Suprapubic skin (tissue), 4 donors: ENCODE measurements at regions not wholly inside any gene's neighbourhood (a gene's known extent, or its start where the extent isn't known, plus 50 kb on each side); places are given as distances from the start of the nearest gene placed in this dataset.

Experiments used
- DNase-seq, 2 donors: peaks; one replicate each; pipeline ENCODE4 v3.0.0-alpha.2; 2019; ENCODE audit warnings: low spot score in 2 of 2
- H3K27ac ChIP-seq: fragments of 200-600 bp; sonication (generic); one replicate; pipeline ENCODE4 v1.5.1; 2019
- H3K27me3 ChIP-seq: fragments of 200-600 bp; sonication (generic); one replicate; pipeline ENCODE4 v1.5.1; 2019
- H3K36me3 ChIP-seq: fragments of 200-600 bp; sonication (generic); one replicate; pipeline ENCODE4 v1.5.1; 2019
- H3K4me1 ChIP-seq: fragments of 200-600 bp; sonication (generic); one replicate; pipeline ENCODE4 v1.5.1; 2019
- H3K4me3 ChIP-seq: fragments of 200-600 bp; sonication (generic); one replicate; pipeline ENCODE4 v1.5.1; 2019; ENCODE audit warnings: mild to moderate bottlenecking
- H3K9me3 ChIP-seq: fragments of 200-600 bp; sonication (generic); one replicate; pipeline ENCODE4 v1.5.1; 2019
- EP300 ChIP-seq: sonication (generic); formaldehyde crosslinking; IDR thresholded peaks from one replicate; pipeline ENCODE4 v1.6.1; 2017; ENCODE audit warnings: antibody characterized with exemption
- POLR2A ChIP-seq, 2 donors: fragments of 450-650 bp; IDR thresholded peaks; one replicate each; pipeline ENCODE4 v1.6.1; 2017; ENCODE audit warnings: antibody characterized with exemption in 2 of 2, mild to moderate bottlenecking in 2 of 2, moderate library complexity in 2 of 2
- POLR2AphosphoS5 ChIP-seq, 3 donors: sonication (generic); formaldehyde crosslinking; IDR thresholded peaks; one replicate each; pipeline ENCODE4 v1.6.1; 2017; ENCODE audit warnings: antibody characterized with exemption in 3 of 3
- WGBS: methylation state at CpG from one replicate; pipeline ENCODE4 v1.1.5; 2018; 5-methylcytosine and 5-hydroxymethylcytosine counted together
- TF ChIP-seq, protein P1 (sequence below), 2 donors: fragments of 200-600 bp in 1 of 2; fragments of 450-650 bp in 1 of 2; sonication (generic) in 1 of 2; IDR thresholded peaks; one replicate each; pipeline ENCODE4 v1.5.1; 2016 to 2019; ENCODE audit warnings: antibody characterized with exemption in 2 of 2, mild to moderate bottlenecking in 1 of 2, moderate library complexity in 1 of 2

DNA sequence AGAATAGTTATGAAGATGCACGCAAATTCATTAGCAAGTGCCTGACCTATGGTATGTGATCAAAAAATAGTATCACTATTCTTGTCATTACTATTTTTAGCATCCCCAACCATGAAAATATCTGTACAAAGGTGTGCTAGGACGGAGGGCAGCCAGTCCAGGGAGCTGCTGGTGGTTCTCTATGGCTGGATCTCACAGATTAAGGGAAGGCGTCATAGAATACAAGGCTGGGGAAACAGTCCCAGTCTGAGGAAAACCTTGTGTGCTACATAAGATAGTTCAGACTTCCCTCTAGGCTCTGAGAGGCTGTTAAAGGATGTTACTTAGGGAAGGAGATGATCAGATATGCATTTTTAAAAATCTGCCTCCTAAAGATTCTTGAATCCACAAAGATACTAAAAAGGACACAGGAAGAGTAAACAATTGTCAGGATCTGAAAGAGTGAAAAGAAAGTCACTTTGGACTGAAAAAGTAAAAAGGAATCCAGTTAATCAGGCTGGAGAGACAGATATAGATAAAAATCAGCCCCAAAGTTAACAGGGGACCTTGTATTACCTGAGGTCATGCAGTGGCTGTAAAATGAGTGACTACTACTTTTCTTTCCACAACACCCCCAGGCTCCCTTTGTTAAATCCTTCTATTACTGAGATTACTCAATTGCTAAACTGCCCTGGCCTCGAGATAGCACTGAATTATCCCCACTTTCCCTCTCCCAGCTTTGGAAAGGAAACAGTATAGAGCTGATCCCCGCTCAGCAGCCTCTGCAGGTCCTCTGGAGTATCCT is 108.6 kb downstream of the MAB21L3 start:
- no peak overlapping the region for H3K27ac ChIP-seq
- WGBS = 83% methylated on average over 5 of the region's 5 CpGs
- TF ChIP-seq EP300 (no peak), POLR2A (IDR thresholded peaks at IDR 0.05) (no peak), POLR2AphosphoS5 (IDR thresholded peaks at IDR 0.05) (no peak)
- TF ChIP-seq, protein P1, sequence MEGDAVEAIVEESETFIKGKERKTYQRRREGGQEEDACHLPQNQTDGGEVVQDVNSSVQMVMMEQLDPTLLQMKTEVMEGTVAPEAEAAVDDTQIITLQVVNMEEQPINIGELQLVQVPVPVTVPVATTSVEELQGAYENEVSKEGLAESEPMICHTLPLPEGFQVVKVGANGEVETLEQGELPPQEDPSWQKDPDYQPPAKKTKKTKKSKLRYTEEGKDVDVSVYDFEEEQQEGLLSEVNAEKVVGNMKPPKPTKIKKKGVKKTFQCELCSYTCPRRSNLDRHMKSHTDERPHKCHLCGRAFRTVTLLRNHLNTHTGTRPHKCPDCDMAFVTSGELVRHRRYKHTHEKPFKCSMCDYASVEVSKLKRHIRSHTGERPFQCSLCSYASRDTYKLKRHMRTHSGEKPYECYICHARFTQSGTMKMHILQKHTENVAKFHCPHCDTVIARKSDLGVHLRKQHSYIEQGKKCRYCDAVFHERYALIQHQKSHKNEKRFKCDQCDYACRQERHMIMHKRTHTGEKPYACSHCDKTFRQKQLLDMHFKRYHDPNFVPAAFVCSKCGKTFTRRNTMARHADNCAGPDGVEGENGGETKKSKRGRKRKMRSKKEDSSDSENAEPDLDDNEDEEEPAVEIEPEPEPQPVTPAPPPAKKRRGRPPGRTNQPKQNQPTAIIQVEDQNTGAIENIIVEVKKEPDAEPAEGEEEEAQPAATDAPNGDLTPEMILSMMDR (IDR thresholded peaks at IDR 0.05) = no peak
- H3K9me3 ChIP-seq = no peaks in the 10 kb centered on the region
- H3K36me3 ChIP-seq = no peaks in the 10 kb centered on the region
- H3K4me3 ChIP-seq = no peak overlapping the region
- H3K27me3 ChIP-seq = no peaks in the 10 kb centered on the region
- no peaks in the 10 kb centered on the region for H3K4me1 ChIP-seq
- DNase-seq = no peak

GRCh38 chr1:116224111-116224510 is 112.9 kb downstream of the MAB21L3 start:
- H3K4me1 ChIP-seq = no peaks in the 10 kb centered on the region
- no peak for TF ChIP-seq EP300
- TF ChIP-seq, protein P1 (IDR thresholded peaks at IDR 0.05) = no peak
- no peak for TF ChIP-seq POLR2A (IDR thresholded peaks at IDR 0.05)
- no peak for TF ChIP-seq POLR2AphosphoS5 (IDR thresholded peaks at IDR 0.05)
- no peaks in the 10 kb centered on the region for H3K36me3 ChIP-seq
- no peak overlapping the region for H3K27ac ChIP-seq
- H3K9me3 ChIP-seq = no peaks in the 10 kb centered on the region
- WGBS = 54% methylated on average over 2 of the region's 2 CpGs
- H3K27me3 ChIP-seq = no peaks in the 10 kb centered on the region
- no peak overlapping the region for H3K4me3 ChIP-seq
- DNase-seq = no peak

DNA sequence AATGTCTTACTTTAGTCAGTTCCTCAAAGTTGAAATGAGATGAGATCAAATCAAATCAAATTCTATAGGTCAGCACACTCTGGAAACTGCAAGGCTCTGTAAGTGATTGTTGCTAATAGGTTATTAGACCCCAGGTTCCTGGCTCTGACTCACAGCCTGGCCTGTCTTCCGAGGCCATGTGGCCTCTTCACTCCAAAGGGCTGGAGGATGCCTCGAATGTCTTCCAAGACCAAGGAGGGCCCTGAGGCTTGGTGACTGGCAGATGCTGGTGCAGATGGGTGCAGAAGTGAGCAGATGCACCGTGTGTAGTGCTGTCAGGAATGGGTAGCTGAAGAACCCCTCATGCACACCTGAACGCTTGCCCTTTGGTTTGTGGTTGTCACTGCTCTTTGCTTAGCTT is 113.4 kb downstream of the MAB21L3 start:
- no peaks in the 10 kb centered on the region for H3K9me3 ChIP-seq
- no peak overlapping the region for H3K27ac ChIP-seq
- H3K4me3 ChIP-seq = no peak overlapping the region
- no peaks in the 10 kb centered on the region for H3K27me3 ChIP-seq
- no peak for DNase-seq
- 91% methylated on average over 4 of the region's 4 CpGs for WGBS
- no peaks in the 10 kb centered on the region for H3K36me3 ChIP-seq
- no peaks in the 10 kb centered on the region for H3K4me1 ChIP-seq
- TF ChIP-seq POLR2AphosphoS5 (IDR thresholded peaks at IDR 0.05) = no peak
- no peak for TF ChIP-seq POLR2A (IDR thresholded peaks at IDR 0.05)
- TF ChIP-seq, protein P1 (IDR thresholded peaks at IDR 0.05) = no peak
- no peak for TF ChIP-seq EP300

DNA sequence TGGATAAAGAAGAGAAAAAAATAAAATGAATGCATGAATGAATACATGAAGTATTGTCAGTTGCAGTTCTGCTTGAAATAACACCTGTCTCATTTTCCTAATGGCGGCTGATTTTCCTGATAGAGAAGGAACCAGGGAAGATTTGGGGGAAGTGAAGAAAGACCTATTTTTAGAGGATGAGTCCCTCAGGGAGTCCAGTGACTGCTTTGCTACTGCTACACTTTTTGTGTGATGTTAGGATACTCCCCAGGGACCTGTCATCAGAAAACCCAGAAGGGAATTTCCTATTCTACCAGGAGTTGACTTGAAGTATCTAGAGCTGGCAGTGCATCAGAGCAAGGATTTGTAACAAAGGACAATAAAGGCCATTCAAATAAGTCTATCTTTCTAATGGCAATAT is 114.8 kb downstream of the MAB21L3 start:
- H3K4me3 ChIP-seq = no peak overlapping the region
- no peaks in the 10 kb centered on the region for H3K4me1 ChIP-seq
- no peak overlapping the region for H3K27ac ChIP-seq
- WGBS = 67% methylated on average over 1 of the region's 1 CpG
- H3K27me3 ChIP-seq = no peaks in the 10 kb centered on the region
- DNase-seq = no peak
- H3K36me3 ChIP-seq = no peaks in the 10 kb centered on the region
- TF ChIP-seq EP300 (no peak), POLR2A (IDR thresholded peaks at IDR 0.05) (no peak), POLR2AphosphoS5 (IDR thresholded peaks at IDR 0.05) (no peak)
- TF ChIP-seq, protein P1 (IDR thresholded peaks at IDR 0.05) = no peak
- H3K9me3 ChIP-seq = no peaks in the 10 kb centered on the region

- TF ChIP-seq EP300 (no peak), POLR2A (IDR thresholded peaks at IDR 0.05) (no peak), POLR2AphosphoS5 (IDR thresholded peaks at IDR 0.05) (no peak)
- TF ChIP-seq, protein P1 (IDR thresholded peaks at IDR 0.05) = no peak
- Histone ChIP-seq H3K4me3 (no peak overlapping the region), H3K36me3 (no peaks in the 10 kb centered on the region), H3K27ac (no peak overlapping the region), H3K4me1 (peaks cover 3% of the 10 kb centered on the region), H3K27me3 (no peaks in the 10 kb centered on the region), H3K9me3 (no peaks in the 10 kb centered on the region)
- DNase-seq = no peak
- 96% methylated on average over 2 of the region's 2 CpGs for WGBS
These were observed 117.3 kb downstream of the MAB21L3 start for GRCh38 chr1:116228511-116228910.
